HEK293 (cell line): ENCODE measurements at regions not wholly inside any gene's neighbourhood (a gene's known extent, or its start where the extent isn't known, plus 50 kb on each side); places are given as distances from the start of the nearest gene placed in this dataset.

ENCODE experiments used
- CTCF ChIA-PET: fragments of 350-600 bp; formaldehyde crosslinking; extraction: SDS; loops from one replicate; lab custom pipeline; 2021; ENCODE audit warnings: antibody characterized with exemption; lab: Yijun Ruan, JAX
- POLR2A ChIA-PET: fragments of 300-600 bp; formaldehyde crosslinking; extraction: SDS; loops from one replicate; lab custom pipeline; 2020; ENCODE audit warnings: antibody characterized with exemption, inconsistent platforms; lab: Yijun Ruan, JAX
- H3K27ac ChIP-seq: fragments of 200-500 bp; sonication (Bioruptor generic); 2 replicates; pipeline ENCODE4 v1.5.1; 2014; ENCODE audit warnings: low read depth, low read length, control low read depth, inconsistent platforms; ENCODE audit errors: extremely low read depth
- H3K36me3 ChIP-seq, 2 experiments: fragments of 200-500 bp in 1 of 2; sonication (Bioruptor generic) in 1 of 2; 1 replicate in 1 of 2; 2 replicates in 1 of 2; pipeline ENCODE4 v1.5.1; 2014 to 2017; ENCODE audit warnings: inconsistent platforms in 2 of 2, low read length in 2 of 2; ENCODE audit not compliant: control insufficient read depth in 2 of 2, insufficient read depth in 1 of 2
- H3K4me1 ChIP-seq: fragments of 200-500 bp; sonication (Bioruptor generic); 2 replicates; pipeline ENCODE4 v1.5.1; 2014; ENCODE audit warnings: mild to moderate bottlenecking, low read length, inconsistent platforms; ENCODE audit not compliant: control insufficient read depth, insufficient read depth
- H3K4me3 ChIP-seq: 2 replicates; pipeline ENCODE4 v1.5.1; 2011; ENCODE audit warnings: low read depth, mild to moderate bottlenecking, control low read depth, low read length, moderate library complexity
- H3K9me3 ChIP-seq: fragments of 200-500 bp; sonication (Bioruptor generic); 2 replicates; pipeline ENCODE4 v1.5.1; 2014; ENCODE audit warnings: low read depth, low read length, inconsistent platforms; ENCODE audit not compliant: control insufficient read depth, insufficient read depth
- GLIS1 ChIP-seq: fragments of 450-650 bp; formaldehyde crosslinking; IDR thresholded peaks from 2 replicates; pipeline ENCODE4 v1.5.1; 2016; ENCODE audit warnings: missing biosample characterization, missing genetic modification characterization
- OSR2 ChIP-seq: fragments of 450-650 bp; formaldehyde crosslinking; IDR thresholded peaks from 2 replicates; pipeline ENCODE4 v1.5.1; 2016; ENCODE audit warnings: missing biosample characterization, missing genetic modification characterization
- ZBTB44 ChIP-seq: fragments of 450-650 bp; IDR thresholded peaks from 2 replicates; pipeline ENCODE4 v1.5.1; 2018; ENCODE audit warnings: missing biosample characterization, mild to moderate bottlenecking, missing genetic modification characterization
- ZNF146 ChIP-seq: fragments of 450-650 bp; formaldehyde crosslinking; IDR thresholded peaks from 2 replicates; pipeline ENCODE4 v1.5.1; 2016; ENCODE audit warnings: missing biosample characterization, missing genetic modification characterization
- ZNF169 ChIP-seq: fragments of 450-650 bp; formaldehyde crosslinking; IDR thresholded peaks from 2 replicates; pipeline ENCODE4 v1.5.1; 2016; ENCODE audit warnings: missing biosample characterization, missing genetic modification characterization
- ZNF174 ChIP-seq: fragments of 450-650 bp; formaldehyde crosslinking; IDR thresholded peaks from 2 replicates; pipeline ENCODE4 v1.5.0; 2017; ENCODE audit warnings: missing biosample characterization, mild to moderate bottlenecking, missing genetic modification characterization
- ZNF175 ChIP-seq: fragments of 450-650 bp; formaldehyde crosslinking; IDR thresholded peaks from 2 replicates; pipeline ENCODE4 v1.5.1; 2016; ENCODE audit warnings: missing biosample characterization, missing genetic modification characterization
- ZNF19 ChIP-seq: fragments of 450-650 bp; formaldehyde crosslinking; IDR thresholded peaks from 2 replicates; pipeline ENCODE4; 2016; ENCODE audit warnings: missing biosample characterization, missing genetic modification characterization, low read depth
- ZNF280C ChIP-seq: fragments of 450-650 bp; formaldehyde crosslinking; IDR thresholded peaks from 2 replicates; pipeline ENCODE4 v1.5.1; 2016; ENCODE audit warnings: missing biosample characterization, missing genetic modification characterization
- ZNF292 ChIP-seq: fragments of 450-650 bp; formaldehyde crosslinking; IDR thresholded peaks from 2 replicates; pipeline ENCODE4 v1.5.1; 2016; ENCODE audit warnings: low read depth, missing biosample characterization, missing genetic modification characterization, borderline replicate concordance
- ZNF335 ChIP-seq: fragments of 450-650 bp; formaldehyde crosslinking; conservative IDR thresholded peaks from 2 replicates; pipeline ENCODE4 v1.5.1; 2016; ENCODE audit warnings: missing biosample characterization, missing genetic modification characterization
- ZNF341 ChIP-seq: fragments of 450-650 bp; formaldehyde crosslinking; IDR thresholded peaks from 2 replicates; pipeline ENCODE4; 2016; ENCODE audit warnings: low read depth, missing biosample characterization, missing genetic modification characterization
- ZNF362 ChIP-seq: fragments of 450-650 bp; formaldehyde crosslinking; IDR thresholded peaks from 2 replicates; pipeline ENCODE4 v1.5.1; 2016; ENCODE audit warnings: missing biosample characterization, missing genetic modification characterization
- ZNF37A ChIP-seq: fragments of 450-650 bp; IDR thresholded peaks from 2 replicates; pipeline ENCODE4 v1.5.1; 2018; ENCODE audit warnings: missing biosample characterization, missing genetic modification characterization
- ZNF488 ChIP-seq: fragments of 450-650 bp; formaldehyde crosslinking; IDR thresholded peaks from 2 replicates; pipeline ENCODE4 v1.5.1; 2016; ENCODE audit warnings: missing biosample characterization, missing genetic modification characterization
- ZNF529 ChIP-seq: fragments of 450-650 bp; formaldehyde crosslinking; IDR thresholded peaks from 2 replicates; pipeline ENCODE4 v1.5.1; 2017; ENCODE audit warnings: missing genetic modification characterization, missing biosample characterization; ENCODE audit not compliant: insufficient replicate concordance
- ZNF560 ChIP-seq: fragments of 450-650 bp; formaldehyde crosslinking; IDR thresholded peaks from 2 replicates; pipeline ENCODE4 v1.5.1; 2017; ENCODE audit warnings: missing biosample characterization, missing genetic modification characterization, borderline replicate concordance
- ZNF621 ChIP-seq: fragments of 450-650 bp; formaldehyde crosslinking; IDR thresholded peaks from 2 replicates; pipeline ENCODE4 v1.5.1; 2017; ENCODE audit warnings: missing biosample characterization, missing genetic modification characterization
- ZNF76 ChIP-seq: fragments of 450-650 bp; formaldehyde crosslinking; IDR thresholded peaks from 2 replicates; pipeline ENCODE4; 2016; ENCODE audit warnings: low read depth, missing biosample characterization, missing genetic modification characterization, borderline replicate concordance
- ZNF792 ChIP-seq: fragments of 450-650 bp; formaldehyde crosslinking; IDR thresholded peaks from 2 replicates; pipeline ENCODE4 v1.5.1; 2016; ENCODE audit warnings: missing biosample characterization, missing genetic modification characterization
- TF ChIP-seq, protein P1 (sequence below): fragments of 450-650 bp; formaldehyde crosslinking; IDR thresholded peaks from 2 replicates; pipeline ENCODE4 v1.5.1; 2017; ENCODE audit warnings: missing biosample characterization, mild to moderate bottlenecking, missing genetic modification characterization, moderate library complexity
- TF ChIP-seq, protein P2 (sequence below): fragments of 450-650 bp; formaldehyde crosslinking; IDR thresholded peaks from 2 replicates; pipeline ENCODE4 v1.5.1; 2016; ENCODE audit warnings: missing biosample characterization, missing genetic modification characterization

DNA sequence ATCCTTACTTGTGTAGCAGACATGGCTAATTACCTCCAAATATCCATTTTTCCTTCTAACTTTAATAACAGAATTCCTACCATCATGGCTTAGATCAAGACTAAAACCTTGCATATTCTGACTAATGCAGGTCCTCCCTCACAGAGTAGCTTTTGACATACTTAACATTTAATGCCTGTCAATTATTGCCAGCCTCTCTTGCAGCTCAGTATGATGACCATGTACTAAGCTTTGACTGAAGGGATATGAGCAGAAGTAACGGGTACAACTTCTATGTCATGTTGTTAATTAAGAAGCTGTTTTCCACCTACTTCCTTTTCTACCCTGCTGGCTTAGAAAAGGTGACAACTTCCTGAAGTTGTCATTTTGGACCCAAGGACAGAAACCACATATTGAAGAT lies 533.4 kb downstream of the PSAT1 start (continued):
- TF ChIP-seq, protein P1, sequence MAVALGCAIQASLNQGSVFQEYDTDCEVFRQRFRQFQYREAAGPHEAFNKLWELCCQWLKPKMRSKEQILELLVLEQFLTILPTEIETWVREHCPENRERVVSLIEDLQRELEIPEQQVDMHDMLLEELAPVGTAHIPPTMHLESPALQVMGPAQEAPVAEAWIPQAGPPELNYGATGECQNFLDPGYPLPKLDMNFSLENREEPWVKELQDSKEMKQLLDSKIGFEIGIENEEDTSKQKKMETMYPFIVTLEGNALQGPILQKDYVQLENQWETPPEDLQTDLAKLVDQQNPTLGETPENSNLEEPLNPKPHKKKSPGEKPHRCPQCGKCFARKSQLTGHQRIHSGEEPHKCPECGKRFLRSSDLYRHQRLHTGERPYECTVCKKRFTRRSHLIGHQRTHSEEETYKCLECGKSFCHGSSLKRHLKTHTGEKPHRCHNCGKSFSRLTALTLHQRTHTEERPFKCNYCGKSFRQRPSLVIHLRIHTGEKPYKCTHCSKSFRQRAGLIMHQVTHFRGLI (tag by site-specific recombination): no peak

DNA sequence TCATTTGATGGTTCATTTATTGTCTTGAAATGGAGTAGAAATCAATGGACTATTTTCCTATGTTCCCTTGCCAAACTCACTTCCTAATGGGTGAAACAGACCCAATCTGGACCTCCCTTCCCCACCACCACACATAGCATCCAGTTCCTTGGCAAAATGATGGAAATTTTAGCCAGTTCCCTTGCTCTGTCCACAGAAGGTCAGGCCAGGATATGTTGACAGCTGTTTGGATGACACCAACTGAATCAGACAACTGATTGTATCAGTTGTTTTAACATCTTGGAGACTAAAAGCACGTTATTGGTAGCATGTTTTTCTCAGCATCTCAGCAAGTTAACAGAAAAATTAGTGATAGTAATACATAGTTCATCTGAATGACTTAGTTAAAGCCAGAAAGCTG lies 534.8 kb downstream of the PSAT1 start:
- no peak for TF ChIP-seq ZNF146 (tag by site-specific recombination)
- TF ChIP-seq ZNF792 (tag by site-specific recombination): no peak
- TF ChIP-seq GLIS1: no peak
- TF ChIP-seq ZNF335 (tag by site-specific recombination): no peak
- TF ChIP-seq, protein P2, sequence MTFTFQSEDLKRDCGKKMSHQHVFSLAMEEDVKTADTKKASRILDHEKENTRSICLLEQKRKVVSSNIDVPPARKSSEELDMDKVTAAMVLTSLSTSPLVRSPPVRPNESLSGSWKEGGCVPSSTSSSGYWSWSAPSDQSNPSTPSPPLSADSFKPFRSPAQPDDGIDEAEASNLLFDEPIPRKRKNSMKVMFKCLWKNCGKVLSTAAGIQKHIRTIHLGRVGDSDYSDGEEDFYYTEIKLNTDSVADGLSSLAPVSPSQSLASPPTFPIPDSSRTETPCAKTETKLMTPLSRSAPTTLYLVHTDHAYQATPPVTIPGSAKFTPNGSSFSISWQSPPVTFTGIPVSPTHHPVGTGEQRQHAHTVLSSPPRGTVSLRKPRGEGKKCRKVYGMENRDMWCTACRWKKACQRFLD (tag by site-specific recombination): no peak
- no peak for TF ChIP-seq ZNF175
- no peak for TF ChIP-seq ZBTB44 (tag by site-specific recombination)
- TF ChIP-seq ZNF488 (tag by site-specific recombination): no peak
- no peak for TF ChIP-seq OSR2 (tag by site-specific recombination)
- TF ChIP-seq ZNF37A: no peak
- no peak for TF ChIP-seq ZNF174
- no peak for TF ChIP-seq ZNF560 (tag by site-specific recombination)
- TF ChIP-seq ZNF292 (tag by site-specific recombination): no peak
- TF ChIP-seq ZNF76 (tag by site-specific recombination): no peak
- TF ChIP-seq ZNF529: no peak
- TF ChIP-seq ZNF280C (tag by site-specific recombination): no peak
- Histone ChIP-seq H3K4me1 (no peaks in the 10 kb centered on the region), H3K27ac (no peak overlapping the region), H3K4me3 (no peak overlapping the region), H3K9me3 (no peaks in the 10 kb centered on the region), H3K36me3 (no peaks in the 10 kb centered on the region)
- ChIA-PET POLR2A (no interaction called here), CTCF (no interaction called here)

DNA sequence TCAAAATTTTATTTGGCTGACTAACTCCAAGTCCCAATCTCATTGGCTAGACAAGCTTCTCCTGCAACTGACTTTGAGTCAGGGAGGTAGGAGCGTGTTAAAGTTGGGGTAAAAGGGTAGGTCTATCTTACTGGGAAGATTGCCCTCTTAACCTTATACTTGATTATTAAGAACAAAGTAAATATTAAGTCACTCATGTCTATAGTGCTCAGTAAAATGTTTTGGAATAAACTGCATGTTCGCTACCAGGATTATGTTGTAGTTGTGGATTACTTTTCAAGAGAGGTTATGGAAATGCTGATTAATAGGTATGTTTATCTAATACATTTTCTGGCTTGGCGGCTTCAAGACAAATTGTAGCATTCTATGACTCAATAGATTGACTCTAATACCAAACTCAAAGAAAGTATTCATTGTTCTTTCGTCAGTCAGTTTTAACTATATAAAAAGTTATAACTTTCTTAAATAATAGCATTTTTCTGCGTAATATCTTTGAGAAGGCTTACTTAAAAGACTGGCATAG lies 539.1 kb downstream of the PSAT1 start:
- POLR2A ChIA-PET: no interaction called here

More for the DNA sequence above, 539.1 kb downstream of the PSAT1 start:
- Histone ChIP-seq H3K4me1 (no peaks in the 10 kb centered on the region), H3K9me3 (no peaks in the 10 kb centered on the region), H3K36me3 (no peaks in the 10 kb centered on the region), H3K27ac (no peak overlapping the region), H3K4me3 (no peak overlapping the region)
- no peak for TF ChIP-seq ZNF362 (tag by site-specific recombination)
- no peak for TF ChIP-seq ZNF19 (tag by site-specific recombination)
- TF ChIP-seq ZNF621 (tag by site-specific recombination): no peak
- no peak for TF ChIP-seq ZNF169 (tag by site-specific recombination)
- no peak for TF ChIP-seq ZNF560 (tag by site-specific recombination)
- no peak for TF ChIP-seq ZNF341
- CTCF ChIA-PET: no interaction called here
